Middle frontal gyrus (tissue), 1 donor: ENCODE measurements at regions not wholly inside any gene's neighbourhood (a gene's known extent, or its start where the extent isn't known, plus 50 kb on each side); places are given as distances from the start of the nearest gene placed in this dataset.
A peak's percentile ranks its signal among the peaks of the same experiment; 100 is the strongest.
"Not testable (repeated sequence)": the region's sequence is repeated elsewhere in the genome, so short reads cannot be mapped to it uniquely, and the experiment has no call there.

Experiments
- DNase-seq: peaks from one replicate; pipeline ENCODE4 v3.0.0-alpha.2; 2015; ENCODE audit warnings: low spot score; ENCODE audit errors: extremely low spot score

DNA sequence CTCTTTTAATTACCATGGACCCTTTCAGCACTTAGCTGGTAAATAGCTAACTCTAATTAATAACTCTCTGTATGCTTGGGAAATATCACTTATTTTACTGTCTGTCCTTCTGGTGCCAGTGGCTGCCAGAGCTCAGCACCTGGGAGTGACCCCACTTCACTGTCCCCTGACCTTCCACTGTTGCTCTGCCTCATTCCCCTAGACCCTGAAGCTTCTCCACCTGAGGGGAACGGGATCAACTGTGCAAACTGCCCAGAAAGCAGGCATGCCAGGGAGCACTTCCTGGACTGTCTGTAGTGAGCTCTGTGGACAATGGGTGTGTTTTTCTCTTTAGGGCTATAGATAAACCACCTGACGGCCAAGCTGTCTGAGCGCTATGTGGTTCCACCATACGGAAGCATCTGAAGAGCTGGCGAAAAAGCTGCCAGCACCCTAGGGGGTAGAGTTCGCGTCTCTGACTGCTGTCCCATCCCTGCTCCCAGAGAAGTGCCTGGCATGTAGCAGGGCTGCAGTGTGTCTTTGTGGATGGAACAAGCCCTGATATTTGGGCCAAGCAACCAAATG is 106.3 kb upstream of the FOXA2 start:
- no peak for DNase-seq

DNA sequence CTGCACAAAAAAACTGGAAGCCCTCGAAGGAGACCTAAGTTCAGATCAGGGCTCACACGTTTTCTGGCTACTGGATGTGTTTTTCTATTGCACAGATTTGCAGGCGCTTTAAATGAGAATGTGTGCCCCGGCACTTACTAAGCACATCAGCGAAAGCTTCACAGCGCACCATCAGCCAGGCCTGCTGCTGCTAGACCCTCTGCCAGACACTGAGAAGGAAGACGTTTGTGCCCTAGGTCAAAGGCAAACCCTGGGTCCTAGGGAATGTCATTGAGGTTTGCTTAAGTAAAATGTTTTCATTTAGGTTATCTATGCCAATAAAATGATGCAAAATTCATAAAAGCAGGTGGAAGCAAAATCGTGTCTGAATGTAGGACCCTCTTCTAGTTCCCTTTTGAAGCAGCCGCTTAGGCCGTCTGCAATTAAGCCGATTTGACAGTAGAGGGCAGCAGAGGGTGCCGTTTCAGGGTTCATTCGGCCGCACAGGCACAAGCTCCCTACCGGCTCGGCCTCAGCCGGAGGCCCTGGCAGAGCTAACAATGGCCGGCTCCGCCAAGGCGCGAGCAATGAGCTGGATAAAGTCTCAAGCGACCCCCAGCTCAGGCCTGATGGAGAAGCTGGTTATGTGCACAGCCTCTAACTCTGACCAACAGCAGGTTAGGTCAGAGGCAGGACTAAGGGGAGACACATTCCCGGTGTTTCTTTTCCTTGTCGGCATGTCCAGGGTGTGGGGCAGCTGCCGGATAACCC is 107.2 kb upstream of the FOXA2 start:
- DNase-seq, result peak; percentile 37

DNA sequence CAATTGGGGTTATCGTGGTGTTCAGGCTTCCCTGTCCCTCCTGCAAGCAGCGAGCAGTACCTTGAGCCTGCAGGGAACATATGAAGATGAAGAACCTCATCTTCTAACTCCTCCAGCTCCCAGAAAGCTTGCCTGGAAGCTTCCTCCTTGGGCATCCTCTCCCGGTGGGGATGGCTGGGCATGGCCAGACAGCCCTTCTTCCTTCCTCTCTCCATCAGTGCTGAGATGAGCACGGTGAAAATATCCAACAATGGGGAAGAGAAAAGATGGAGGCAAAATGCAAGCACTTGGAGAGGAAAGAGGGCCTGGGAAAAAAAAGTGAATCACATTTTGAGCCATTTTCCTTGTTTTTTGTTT is 107.7 kb upstream of the FOXA2 start:
- no peak for DNase-seq

- DNase-seq, result not testable (repeated sequence)
Measured at GRCh38 chr20:22692620-22693019, 108.2 kb upstream of the FOXA2 start.

GRCh38 chr20:22696759-22697158 is 112.4 kb upstream of the FOXA2 start:
- no peak for DNase-seq

GRCh38 chr20:22698259-22698842 is 114.0 kb upstream of the FOXA2 start:
- no peak for DNase-seq

- DNase-seq, result no peak
Measured at GRCh38 chr20:22699396-22699795, 115.0 kb upstream of the FOXA2 start.

GRCh38 chr20:22700367-22700766 is 116.0 kb upstream of the FOXA2 start:
- DNase-seq, result no peak

DNA sequence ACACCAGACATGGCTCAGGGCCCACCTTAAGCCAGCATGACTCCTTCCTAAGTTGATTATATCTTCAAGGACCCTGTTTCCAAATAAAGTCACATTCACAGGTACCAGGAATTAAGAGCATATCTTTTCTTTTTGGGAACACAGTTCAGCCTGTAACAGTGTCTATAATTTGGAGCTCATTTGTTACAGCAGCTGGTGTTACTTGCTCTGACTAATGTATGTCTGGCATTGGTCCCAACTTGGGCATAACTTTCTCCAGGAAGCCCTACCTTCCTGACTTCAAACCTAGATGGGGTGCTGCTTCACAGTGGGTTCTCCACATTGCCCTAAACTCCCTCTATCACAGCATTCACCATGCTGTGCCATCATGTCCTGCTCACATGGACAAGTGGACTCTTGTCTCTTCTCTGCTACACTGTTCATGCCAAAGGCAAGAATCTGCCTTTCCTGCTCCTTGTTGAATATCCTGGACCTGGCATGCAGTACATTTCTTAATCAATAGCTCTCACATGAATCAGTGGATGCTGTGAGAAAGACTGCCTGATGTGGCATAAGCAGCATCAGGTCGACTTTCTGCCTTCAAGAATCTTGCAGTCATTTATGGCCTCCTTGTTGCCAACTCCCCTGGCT is 117.4 kb upstream of the FOXA2 start:
- no peak for DNase-seq

DNA sequence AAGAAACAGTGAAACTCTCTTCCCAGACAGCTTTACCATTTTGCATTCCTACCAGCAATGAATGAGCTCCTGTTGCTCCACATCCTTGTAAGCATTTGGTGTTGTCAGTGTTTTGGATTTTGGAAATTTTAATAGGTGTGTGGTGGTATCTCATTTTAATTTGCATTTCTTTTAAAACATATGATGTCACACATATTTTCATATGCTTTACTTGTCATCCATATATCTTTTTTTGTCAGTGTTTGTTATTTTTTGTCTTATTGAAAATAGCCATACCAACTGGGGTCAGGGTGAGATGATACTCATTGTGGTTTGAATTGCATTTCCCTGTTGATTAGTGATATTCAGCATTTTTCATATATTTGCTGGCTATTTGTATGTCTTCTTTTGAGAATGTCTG is 119.5 kb upstream of the FOXA2 start:
- no peak for DNase-seq

GRCh38 chr20:22711971-22712755 is 127.8 kb upstream of the FOXA2 start:
- DNase-seq, result no peak

DNA sequence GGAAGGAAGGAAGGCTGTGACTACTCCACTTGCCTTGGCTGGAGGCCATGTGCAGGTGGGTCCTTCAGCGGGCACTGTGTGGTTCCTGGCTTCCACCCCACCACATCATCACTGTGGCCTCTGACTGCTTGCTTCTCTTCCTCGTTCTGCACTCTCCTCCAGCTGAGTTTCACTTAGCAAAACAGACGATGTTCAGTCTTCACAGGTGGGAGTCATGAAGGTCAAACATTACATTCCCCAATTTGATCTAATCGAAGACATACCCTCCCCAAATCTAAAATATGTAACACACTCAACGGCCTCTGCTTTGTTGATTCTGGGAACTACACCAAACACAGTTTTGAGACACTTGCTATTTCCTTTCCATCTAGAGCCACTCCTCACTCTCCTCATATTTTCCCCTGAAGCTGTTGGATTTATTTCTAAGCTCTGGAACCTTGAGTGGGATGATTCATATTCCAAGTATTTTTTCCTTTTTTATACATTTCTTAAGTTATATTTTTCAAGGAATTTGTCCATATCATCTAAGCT is 132.5 kb upstream of the FOXA2 start:
- DNase-seq, result no peak

- no peak for DNase-seq
Measured at GRCh38 chr20:22717466-22717865, 133.1 kb upstream of the FOXA2 start.

GRCh38 chr20:22719167-22719591 is 134.8 kb upstream of the FOXA2 start:
- DNase-seq, result no peak

DNA sequence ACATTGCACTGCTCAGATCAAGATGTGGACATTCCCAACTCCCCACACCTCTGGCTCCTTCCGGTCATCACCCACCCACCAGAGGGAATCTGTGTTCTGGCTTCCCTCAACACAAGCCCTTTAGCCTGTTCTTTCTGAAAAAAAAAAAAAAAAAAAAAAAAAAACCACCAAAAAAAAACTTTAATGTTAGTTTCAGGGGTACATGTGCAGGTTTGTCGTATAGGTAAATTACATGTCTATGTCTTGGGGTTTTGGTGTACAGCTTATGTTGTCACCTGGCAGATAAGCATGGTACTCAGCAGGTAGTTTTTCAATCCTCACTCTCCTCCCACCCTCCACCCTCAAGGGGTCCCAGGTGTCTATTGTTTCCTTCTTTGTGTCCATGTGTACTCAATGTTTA is 135.8 kb upstream of the FOXA2 start:
- DNase-seq, result no peak

DNA sequence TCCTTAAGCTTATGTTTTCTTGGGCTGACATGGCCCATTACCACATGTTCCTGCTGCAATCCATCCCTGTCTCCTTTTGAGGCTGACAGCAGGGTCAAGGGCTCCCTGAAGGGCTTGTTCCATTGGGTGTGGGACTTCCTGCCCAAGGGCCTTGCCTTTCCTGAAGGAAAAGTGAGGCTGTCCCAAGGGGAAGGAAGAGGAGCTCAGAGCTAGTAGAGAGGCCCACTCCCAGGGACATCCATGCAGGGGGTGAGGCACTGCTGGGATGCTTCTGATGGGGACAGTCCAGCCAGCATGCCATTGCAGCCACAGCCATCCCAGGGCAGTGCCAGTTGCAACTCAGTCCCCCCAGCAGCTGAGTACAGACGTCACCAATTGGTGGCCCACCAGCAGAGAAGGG is 138.4 kb upstream of the FOXA2 start:
- DNase-seq, result no peak

DNA sequence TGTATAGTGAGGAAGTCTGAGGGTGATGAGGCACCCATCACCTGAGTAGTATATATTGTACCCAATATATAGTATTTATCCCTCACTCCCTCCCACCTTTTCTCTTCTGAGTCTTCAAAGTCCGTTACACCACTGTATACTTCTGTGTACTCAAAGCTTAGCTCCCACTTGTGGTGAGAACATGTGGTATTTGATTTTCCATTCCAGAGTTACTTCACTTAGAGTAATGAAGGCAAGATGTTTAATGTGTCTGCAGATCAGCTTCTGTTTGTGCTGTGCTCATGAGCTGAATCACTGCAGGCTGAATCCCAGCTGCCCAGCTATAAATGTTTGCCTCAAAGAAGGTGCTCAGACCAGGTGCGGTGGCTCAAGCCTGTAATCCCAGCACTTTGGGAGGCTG is 139.3 kb upstream of the FOXA2 start:
- DNase-seq, result no peak

DNA sequence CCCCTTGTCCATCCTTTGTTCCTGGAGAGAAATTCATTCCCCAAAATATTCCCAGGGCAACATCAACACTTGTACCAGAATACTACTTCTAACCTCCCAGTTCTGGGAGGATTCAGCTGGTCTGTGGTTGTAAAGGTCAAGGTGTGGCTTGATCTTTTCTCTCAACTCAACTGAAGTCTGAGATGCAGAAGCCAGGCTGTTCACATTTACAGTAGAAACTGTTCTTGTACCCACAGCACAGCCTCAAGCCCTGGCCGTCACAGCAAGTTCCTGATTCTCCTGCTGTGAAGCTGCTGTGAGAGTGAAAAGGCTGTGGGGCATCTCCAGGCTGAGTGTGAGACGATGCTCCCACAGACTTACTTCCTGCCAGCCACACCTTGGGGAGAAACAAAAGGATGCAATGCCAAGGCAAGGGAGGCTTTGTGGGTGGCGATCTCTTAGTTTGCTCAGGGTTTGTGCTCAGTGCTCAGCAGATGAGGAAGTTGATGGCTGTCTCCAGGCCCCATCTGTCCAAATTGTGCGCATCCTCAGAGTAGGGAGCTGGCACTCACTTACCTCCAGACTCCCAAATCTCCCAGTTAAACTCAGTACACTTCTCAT is 143.9 kb upstream of the FOXA2 start:
- no peak for DNase-seq

- DNase-seq, result no peak
Measured at GRCh38 chr20:22729180-22729579, 144.8 kb upstream of the FOXA2 start.

GRCh38 chr20:22729616-22730236 is 145.4 kb upstream of the FOXA2 start:
- no peak for DNase-seq

- DNase-seq, result no peak
Measured at GRCh38 chr20:22732751-22733150, 148.4 kb upstream of the FOXA2 start.
